ENCODE measurements at regions not wholly inside any gene's neighbourhood (a gene's known extent, or its start where the extent isn't known, plus 50 kb on each side); places are given as distances from the start of the nearest gene placed in this dataset.

GRCh38 chr2:7745369-7745768 is 828.2 kb downstream of the RNF144A start:
- Histone ChIP-seq H3K9ac (ENCODE audit: low read length) (no peak overlapping the region), H2AFZ (ENCODE audit: low read length) (no peak overlapping the region), H3K27me3 (replicated peaks; ENCODE audit: insufficient read depth, low read length) (no peaks in the 10 kb centered on the region), H3K9me2 (replicated peaks; ENCODE audit: insufficient read depth, low read length) (no peaks in the 10 kb centered on the region), H4K20me1 (ENCODE audit: insufficient read depth, low read length) (no peaks in the 10 kb centered on the region), H3K9me3 (replicated peaks; ENCODE audit: insufficient read depth, low read length) (no peaks in the 10 kb centered on the region), H3K4me2 (ENCODE audit: low read depth, low read length) (no peak overlapping the region), H3K79me2 (ENCODE audit: low read length) (no peaks in the 10 kb centered on the region), H3K36me3 (replicated peaks; ENCODE audit: insufficient read depth, low read length) (no peaks in the 10 kb centered on the region), H3K4me1 (ENCODE audit: low read length) (no peaks in the 10 kb centered on the region), H3F3A (ENCODE audit: insufficient read depth, low read length) (no peaks in the 10 kb centered on the region), H3K27ac (ENCODE audit: low read length) (no peak overlapping the region), H3K4me3 (ENCODE audit: low read length) (no peak overlapping the region)
- DNase-seq = no peak
- no peak for TF ChIP-seq EZH2 (optimal IDR thresholded peaks at IDR 0.05; ENCODE audit: low read depth, low read length)
- TF ChIP-seq CTCF (IDR thresholded peaks at IDR 0.05; ENCODE audit: low read length) = no peak
- TF ChIP-seq EZH2phosphoT487 (IDR thresholded peaks at IDR 0.05; ENCODE audit: low read length) = no peak

GRCh38 chr2:7748717-7749415 is 831.7 kb downstream of the RNF144A start:
- Histone ChIP-seq H3K27ac (ENCODE audit: low read length) (no peak overlapping the region), H3K9me2 (replicated peaks; ENCODE audit: insufficient read depth, low read length) (no peaks in the 10 kb centered on the region), H3K27me3 (replicated peaks; ENCODE audit: insufficient read depth, low read length) (no peaks in the 10 kb centered on the region), H2AFZ (ENCODE audit: low read length) (no peak overlapping the region), H4K20me1 (ENCODE audit: insufficient read depth, low read length) (no peaks in the 10 kb centered on the region), H3K4me3 (ENCODE audit: low read length) (no peak overlapping the region), H3K9me3 (replicated peaks; ENCODE audit: insufficient read depth, low read length) (no peaks in the 10 kb centered on the region), H3F3A (ENCODE audit: insufficient read depth, low read length) (no peaks in the 10 kb centered on the region), H3K4me1 (ENCODE audit: low read length) (no peaks in the 10 kb centered on the region), H3K9ac (ENCODE audit: low read length) (no peak overlapping the region), H3K4me2 (ENCODE audit: low read depth, low read length) (no peak overlapping the region), H3K36me3 (replicated peaks; ENCODE audit: insufficient read depth, low read length) (no peaks in the 10 kb centered on the region), H3K79me2 (ENCODE audit: low read length) (no peaks in the 10 kb centered on the region)
- DNase-seq = no peak
- no peak for TF ChIP-seq EZH2phosphoT487 (IDR thresholded peaks at IDR 0.05; ENCODE audit: low read length)
- TF ChIP-seq CTCF (IDR thresholded peaks at IDR 0.05; ENCODE audit: low read length) = no peak
- no peak for TF ChIP-seq EZH2 (optimal IDR thresholded peaks at IDR 0.05; ENCODE audit: low read depth, low read length)

- H2AFZ ChIP-seq (ENCODE audit: low read length) = no peak overlapping the region
- H3K79me2 ChIP-seq (ENCODE audit: low read length) = no peaks in the 10 kb centered on the region
- H3K4me2 ChIP-seq (ENCODE audit: low read depth, low read length) = no peak overlapping the region
- no peak overlapping the region for H3K9ac ChIP-seq (ENCODE audit: low read length)
- H3K4me3 ChIP-seq (ENCODE audit: low read length) = no peak overlapping the region
- no peaks in the 10 kb centered on the region for H3K9me2 ChIP-seq (replicated peaks; ENCODE audit: insufficient read depth, low read length)
- H3F3A ChIP-seq (ENCODE audit: insufficient read depth, low read length) = no peaks in the 10 kb centered on the region
- H3K4me1 ChIP-seq (ENCODE audit: low read length) = no peaks in the 10 kb centered on the region
- no peaks in the 10 kb centered on the region for H3K36me3 ChIP-seq (replicated peaks; ENCODE audit: insufficient read depth, low read length)
- DNase-seq = no peak
- H4K20me1 ChIP-seq (ENCODE audit: insufficient read depth, low read length) = no peaks in the 10 kb centered on the region
- TF ChIP-seq EZH2phosphoT487 (IDR thresholded peaks at IDR 0.05; ENCODE audit: low read length) (no peak), EZH2 (optimal IDR thresholded peaks at IDR 0.05; ENCODE audit: low read depth, low read length) (no peak), CTCF (IDR thresholded peaks at IDR 0.05; ENCODE audit: low read length) (no peak)
- H3K27me3 ChIP-seq (replicated peaks; ENCODE audit: insufficient read depth, low read length) = no peaks in the 10 kb centered on the region
- H3K27ac ChIP-seq (ENCODE audit: low read length) = no peak overlapping the region
- H3K9me3 ChIP-seq (replicated peaks; ENCODE audit: insufficient read depth, low read length) = no peaks in the 10 kb centered on the region
Observed at GRCh38 chr2:7749895-7750559, 832.8 kb downstream of the RNF144A start.
